ENCODE measurements at regions not wholly inside any gene's neighbourhood (a gene's known extent, or its start where the extent isn't known, plus 50 kb on each side); places are given as distances from the start of the nearest gene placed in this dataset.

DNA sequence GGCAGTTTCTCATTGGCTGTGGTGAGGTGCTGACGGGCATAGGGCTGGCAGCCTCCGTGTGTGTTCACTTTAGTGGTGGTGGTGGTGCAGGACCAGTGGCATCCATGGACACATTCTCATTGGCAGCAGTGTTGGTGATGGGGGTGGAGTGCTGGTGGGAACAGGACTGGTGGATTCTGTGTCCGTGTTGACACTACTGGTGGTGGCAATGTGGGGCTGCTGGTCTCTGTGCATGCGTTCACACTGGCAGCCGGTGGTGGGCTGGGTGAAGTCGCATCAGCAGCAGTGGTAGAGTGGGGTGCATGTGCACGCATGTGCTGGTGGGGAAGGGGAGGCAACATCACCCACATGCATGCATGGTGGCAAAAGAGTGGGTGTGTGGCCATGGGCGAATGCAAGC lies 1471.4 kb upstream of the PCDH20 start:
- no peak overlapping the region for H3T11ph ChIP-seq (ENCODE audit: low read length)
- H4K5ac ChIP-seq (ENCODE audit: insufficient read length, low read depth, low read length), result no peak overlapping the region
- no peak overlapping the region for H3K27ac ChIP-seq (ENCODE audit: insufficient read length, low read depth, low read length)
- no peak overlapping the region for H2BK120ac ChIP-seq (ENCODE audit: low read depth, low read length, poor library complexity, severe bottlenecking)
- no peak overlapping the region for H2AFZ ChIP-seq (ENCODE audit: low read length)
- no CpG with 5 or more reads among the region's 8 CpGs for WGBS (ENCODE audit: extremely low coverage, insufficient read length, low lambda C conversion rate)
- H2BK5ac ChIP-seq (ENCODE audit: insufficient read length, low read length), result no peak overlapping the region
- H2AK5ac ChIP-seq (ENCODE audit: insufficient read length, low read length), result no peak overlapping the region
- H3K4me2 ChIP-seq (ENCODE audit: insufficient read depth, insufficient read length, low read length), result no peak overlapping the region
- no peaks in the 10 kb centered on the region for H3K4me1 Mint-ChIP-seq
- no peak overlapping the region for H3K4me3 Mint-ChIP-seq
- no peak for DNase-seq
- no peak overlapping the region for H3K56ac ChIP-seq (ENCODE audit: insufficient read length, low read depth, low read length)
- no peak overlapping the region for H3K9ac ChIP-seq (ENCODE audit: extremely low read depth, insufficient read length, low read length)
- no peaks in the 10 kb centered on the region for H4K20me1 ChIP-seq (ENCODE audit: control insufficient read depth, insufficient read depth, insufficient read length)
- no peak overlapping the region for H2BK12ac ChIP-seq (ENCODE audit: insufficient read length, low read depth, low read length)
- no peak overlapping the region for H2BK20ac ChIP-seq (ENCODE audit: low read depth, low read length, poor library complexity, severe bottlenecking)
- H4K91ac ChIP-seq (ENCODE audit: insufficient read length, low read depth, low read length), result no peak overlapping the region
- H3K79me1 ChIP-seq (ENCODE audit: insufficient read depth, low read depth, low read length, poor library complexity, severe bottlenecking), result no peaks in the 10 kb centered on the region
- H4K8ac ChIP-seq (replicated peaks; ENCODE audit: insufficient read length, low read depth, low read length), result no peak overlapping the region
- H3K23me2 ChIP-seq (ENCODE audit: insufficient read length, low read depth, low read length, poor library complexity, severe bottlenecking), result no peaks in the 10 kb centered on the region
- H3K14ac ChIP-seq (ENCODE audit: insufficient read depth, low read length), result no peak overlapping the region
- TF ChIP-seq, protein P1, sequence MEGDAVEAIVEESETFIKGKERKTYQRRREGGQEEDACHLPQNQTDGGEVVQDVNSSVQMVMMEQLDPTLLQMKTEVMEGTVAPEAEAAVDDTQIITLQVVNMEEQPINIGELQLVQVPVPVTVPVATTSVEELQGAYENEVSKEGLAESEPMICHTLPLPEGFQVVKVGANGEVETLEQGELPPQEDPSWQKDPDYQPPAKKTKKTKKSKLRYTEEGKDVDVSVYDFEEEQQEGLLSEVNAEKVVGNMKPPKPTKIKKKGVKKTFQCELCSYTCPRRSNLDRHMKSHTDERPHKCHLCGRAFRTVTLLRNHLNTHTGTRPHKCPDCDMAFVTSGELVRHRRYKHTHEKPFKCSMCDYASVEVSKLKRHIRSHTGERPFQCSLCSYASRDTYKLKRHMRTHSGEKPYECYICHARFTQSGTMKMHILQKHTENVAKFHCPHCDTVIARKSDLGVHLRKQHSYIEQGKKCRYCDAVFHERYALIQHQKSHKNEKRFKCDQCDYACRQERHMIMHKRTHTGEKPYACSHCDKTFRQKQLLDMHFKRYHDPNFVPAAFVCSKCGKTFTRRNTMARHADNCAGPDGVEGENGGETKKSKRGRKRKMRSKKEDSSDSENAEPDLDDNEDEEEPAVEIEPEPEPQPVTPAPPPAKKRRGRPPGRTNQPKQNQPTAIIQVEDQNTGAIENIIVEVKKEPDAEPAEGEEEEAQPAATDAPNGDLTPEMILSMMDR (conservative IDR thresholded peaks at IDR 0.05), result no peak
- H3K9me3 ChIP-seq (ENCODE audit: control insufficient read depth, low read depth, low read length), result no peaks in the 10 kb centered on the region
- peaks cover 0 to 4% of the 10 kb centered on the region in 2 experiments; a peak in 2 of 5 replicates for H3K9me3 Mint-ChIP-seq
- H3K27me3 Mint-ChIP-seq (ENCODE audit: low read depth), result no peaks in the 10 kb centered on the region
- no peak overlapping the region for H3K23ac ChIP-seq (ENCODE audit: insufficient read length, low read depth, low read length)
- no peak overlapping the region for H2BK15ac ChIP-seq (ENCODE audit: low read depth, low read length)
- no peaks in the 10 kb centered on the region for H3K4me1 ChIP-seq (ENCODE audit: insufficient read depth, low read length)
- H3K36me3 Mint-ChIP-seq (ENCODE audit: insufficient read depth in 1 of 3, low read depth in 3 of 3), result peaks cover 0 to 6% (median 3%) of the 10 kb centered on the region in 3 experiments; a peak in 3 of 7 replicates
- H3K4ac ChIP-seq (ENCODE audit: low read depth, low read length), result no peak overlapping the region
- H3K27ac Mint-ChIP-seq, result peak overlapping the region in 1 of 3 experiments; percentile 72; a peak in 1 of 7 replicates
- no peaks in the 10 kb centered on the region for H3K79me2 ChIP-seq (ENCODE audit: insufficient read depth, low read length)
- H3K27me3 ChIP-seq (ENCODE audit: insufficient read depth, low read length), result no peaks in the 10 kb centered on the region
- no peak overlapping the region for H3K18ac ChIP-seq (ENCODE audit: insufficient read length, low read depth, low read length)
